GM23338 (cell line): ENCODE measurements at regions not wholly inside any gene's neighbourhood (a gene's known extent, or its start where the extent isn't known, plus 50 kb on each side); places are given as distances from the start of the nearest gene placed in this dataset.

Experiments
- ATAC-seq: fragments of 200-7000 bp; cut with Tn5 transposase; 3 replicates; pipeline ENCODE4 v1.9.1; 2020
- DNase-seq: peaks from one replicate; pipeline ENCODE4 v3.0.0-alpha.2; 2015; ENCODE audit warnings: low spot score
- H2AFZ ChIP-seq: fragments of 200-600 bp; sonication (generic); 2 replicates; pipeline ENCODE4 v1.8.0; 2016; ENCODE audit warnings: antibody characterized with exemption, mild to moderate bottlenecking, moderate library complexity
- H3F3A ChIP-seq: fragments of 200-600 bp; sonication (generic); replicated peaks from 2 replicates; pipeline ENCODE4 v1.8.0; 2017; ENCODE audit warnings: antibody characterized with exemption, mixed run types, low read depth
- H3K27ac ChIP-seq: fragments of 200-600 bp; sonication (generic); 2 replicates; pipeline ENCODE4 v1.6.1; 2016; ENCODE audit warnings: low read depth
- H3K27me3 ChIP-seq: fragments of 200-600 bp; sonication (generic); 2 replicates; pipeline ENCODE4 v1.8.0; 2016; ENCODE audit warnings: mild to moderate bottlenecking, mixed run types, moderate library complexity; ENCODE audit not compliant: insufficient read depth
- H3K36me3 ChIP-seq: fragments of 200-600 bp; sonication (generic); 2 replicates; pipeline ENCODE4 v1.8.0; 2016; ENCODE audit warnings: mild to moderate bottlenecking; ENCODE audit not compliant: insufficient read depth
- H3K4me1 ChIP-seq: fragments of 200-600 bp; sonication (generic); 2 replicates; pipeline ENCODE4 v1.8.0; 2016; ENCODE audit warnings: mild to moderate bottlenecking, moderate library complexity; ENCODE audit not compliant: insufficient read depth
- H3K4me2 ChIP-seq: fragments of 200-600 bp; sonication (generic); 2 replicates; pipeline ENCODE4 v1.7.1; 2017; ENCODE audit warnings: mixed run types
- H3K4me3 ChIP-seq: fragments of 200-600 bp; sonication (generic); 2 replicates; pipeline ENCODE4 v1.6.1; 2016; ENCODE audit warnings: mixed run types
- H3K79me2 ChIP-seq: fragments of 200-600 bp; sonication (generic); replicated peaks from 2 replicates; pipeline ENCODE4 v1.8.0; 2017; ENCODE audit warnings: mild to moderate bottlenecking; ENCODE audit not compliant: insufficient read depth
- H3K9me2 ChIP-seq: fragments of 200-600 bp; sonication (generic); 2 replicates; pipeline ENCODE4 v1.8.0; 2017; ENCODE audit not compliant: insufficient read depth
- H4K20me1 ChIP-seq: fragments of 200-600 bp; sonication (generic); replicated peaks from 2 replicates; pipeline ENCODE4 v1.8.0; 2017; ENCODE audit warnings: mild to moderate bottlenecking; ENCODE audit not compliant: insufficient read depth
- H3K27ac Mint-ChIP-seq: 2 replicates; pipeline ENCODE4 v1.8.0; 2020; ENCODE audit warnings: inconsistent platforms, mild to moderate bottlenecking, moderate library complexity, mixed read lengths
- H3K27me3 Mint-ChIP-seq: 3 replicates; pipeline ENCODE4 v1.8.0; 2022; ENCODE audit warnings: low read depth, mild to moderate bottlenecking, moderate library complexity, mixed read lengths, inconsistent platforms; ENCODE audit not compliant: insufficient read depth, poor library complexity
- H3K36me3 Mint-ChIP-seq: 3 replicates; pipeline ENCODE4 v1.8.0; 2021; ENCODE audit warnings: low read depth, mild to moderate bottlenecking, inconsistent platforms, moderate library complexity, mixed read lengths
- H3K4me1 Mint-ChIP-seq: 3 replicates; pipeline ENCODE4 v1.8.0; 2020; ENCODE audit warnings: mild to moderate bottlenecking, inconsistent platforms, mixed read lengths
- H3K4me3 Mint-ChIP-seq: 3 replicates; pipeline ENCODE4 v1.8.0; 2021; ENCODE audit warnings: moderate library complexity, mild to moderate bottlenecking, inconsistent platforms, mixed read lengths
- H3K9me3 Mint-ChIP-seq: 3 replicates; pipeline ENCODE4 v1.8.0; 2020; ENCODE audit warnings: moderate library complexity, mild to moderate bottlenecking, inconsistent platforms, mixed read lengths
- CREB1 ChIP-seq: fragments of 250-450 bp; sonication (Bioruptor Pico); IDR thresholded peaks from 2 replicates; pipeline ENCODE4 v1.5.0; 2020; ENCODE audit warnings: low read depth, mild to moderate bottlenecking, moderate library complexity
- EZH2 ChIP-seq: fragments of 200-600 bp; sonication (generic); IDR thresholded peaks from one replicate; pipeline ENCODE4 v1.8.0; 2017; ENCODE audit warnings: antibody characterized with exemption, mild to moderate bottlenecking, low read depth; ENCODE audit not compliant: unreplicated experiment
- EZH2phosphoT487 ChIP-seq: fragments of 200-600 bp; sonication (generic); IDR thresholded peaks from one replicate; pipeline ENCODE4 v1.8.1; 2018; ENCODE audit warnings: antibody characterized with exemption; ENCODE audit not compliant: unreplicated experiment
- JUNB ChIP-seq: IDR thresholded peaks from one replicate; pipeline ENCODE4 v1.6.1; 2016; ENCODE audit warnings: antibody characterized with exemption; ENCODE audit not compliant: unreplicated experiment
- NANOG ChIP-seq: IDR thresholded peaks from 2 replicates; pipeline ENCODE4 v1.6.1; 2016; ENCODE audit warnings: antibody characterized with exemption, borderline replicate concordance
- POLR2AphosphoS5 ChIP-seq: IDR thresholded peaks from 2 replicates; pipeline ENCODE4 v1.6.1; 2016; ENCODE audit warnings: antibody characterized with exemption, low read depth
- STAT1 ChIP-seq: IDR thresholded peaks from one replicate; pipeline ENCODE4 v1.6.1; 2016; ENCODE audit warnings: antibody characterized with exemption; ENCODE audit not compliant: unreplicated experiment
- ZNF114 ChIP-seq: fragments of 250-450 bp; sonication (Bioruptor Pico); IDR thresholded peaks from 2 replicates; pipeline ENCODE4 v1.5.0; 2020; ENCODE audit warnings: mild to moderate bottlenecking, moderate library complexity
- ZNF331 ChIP-seq: fragments of 250-450 bp; sonication (Bioruptor Pico); IDR thresholded peaks from 2 replicates; pipeline ENCODE4 v1.5.0; 2020; ENCODE audit warnings: low read depth, mild to moderate bottlenecking, moderate library complexity
- TF ChIP-seq, protein P1 (sequence below), 2 experiments: fragments of 200-600 bp in 1 of 2; sonication (generic) in 1 of 2; conservative IDR thresholded peaks; 2 replicates each; pipeline versions ENCODE4 v1.5.1 to v1.6.1; 2016 to 2017; ENCODE audit warnings: antibody characterized with exemption in 2 of 2, low read depth in 2 of 2, mild to moderate bottlenecking in 2 of 2, moderate library complexity in 1 of 2
- TF ChIP-seq, protein P2 (sequence below): fragments of 250-450 bp; sonication (Bioruptor Pico); IDR thresholded peaks from 2 replicates; pipeline ENCODE4 v1.5.0; 2020; ENCODE audit warnings: mild to moderate bottlenecking, moderate library complexity
- TF ChIP-seq, protein P3 (sequence below): IDR thresholded peaks from one replicate; pipeline ENCODE4 v1.6.1; 2018; ENCODE audit warnings: antibody characterized with exemption; ENCODE audit not compliant: unreplicated experiment
- TF ChIP-seq, protein P4 (sequence below): IDR thresholded peaks from 2 replicates; pipeline ENCODE4 v1.6.1; 2016; ENCODE audit warnings: antibody characterized with exemption

DNA sequence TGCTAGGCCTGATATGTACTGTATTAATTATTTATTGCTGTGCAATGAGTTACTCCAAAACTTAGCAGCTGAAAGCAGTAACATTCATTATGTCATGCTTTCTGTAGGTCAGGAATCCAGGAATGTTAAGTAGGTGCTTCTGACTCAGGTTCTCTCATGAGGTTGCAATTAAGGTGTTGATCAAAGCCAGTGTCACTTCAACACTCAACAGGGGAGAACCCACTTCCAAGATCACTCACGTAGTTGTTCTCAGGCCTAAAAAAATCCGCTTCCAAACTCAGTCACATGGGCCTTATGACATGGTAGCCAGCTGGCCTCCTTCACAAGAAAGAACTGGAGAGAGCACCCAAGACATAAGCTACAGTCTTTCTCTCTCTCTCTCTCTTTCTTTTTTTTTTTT is 211.1 kb upstream of the NBEA start:
- TF ChIP-seq ZNF331 (CRISPR knock-in tag) (no peak), CREB1 (CRISPR knock-in tag) (no peak), EZH2phosphoT487 (no peak), JUNB (no peak), ZNF114 (no peak), STAT1 (no peak), EZH2 (no peak), NANOG (no peak), POLR2AphosphoS5 (no peak)
- TF ChIP-seq, protein P1, sequence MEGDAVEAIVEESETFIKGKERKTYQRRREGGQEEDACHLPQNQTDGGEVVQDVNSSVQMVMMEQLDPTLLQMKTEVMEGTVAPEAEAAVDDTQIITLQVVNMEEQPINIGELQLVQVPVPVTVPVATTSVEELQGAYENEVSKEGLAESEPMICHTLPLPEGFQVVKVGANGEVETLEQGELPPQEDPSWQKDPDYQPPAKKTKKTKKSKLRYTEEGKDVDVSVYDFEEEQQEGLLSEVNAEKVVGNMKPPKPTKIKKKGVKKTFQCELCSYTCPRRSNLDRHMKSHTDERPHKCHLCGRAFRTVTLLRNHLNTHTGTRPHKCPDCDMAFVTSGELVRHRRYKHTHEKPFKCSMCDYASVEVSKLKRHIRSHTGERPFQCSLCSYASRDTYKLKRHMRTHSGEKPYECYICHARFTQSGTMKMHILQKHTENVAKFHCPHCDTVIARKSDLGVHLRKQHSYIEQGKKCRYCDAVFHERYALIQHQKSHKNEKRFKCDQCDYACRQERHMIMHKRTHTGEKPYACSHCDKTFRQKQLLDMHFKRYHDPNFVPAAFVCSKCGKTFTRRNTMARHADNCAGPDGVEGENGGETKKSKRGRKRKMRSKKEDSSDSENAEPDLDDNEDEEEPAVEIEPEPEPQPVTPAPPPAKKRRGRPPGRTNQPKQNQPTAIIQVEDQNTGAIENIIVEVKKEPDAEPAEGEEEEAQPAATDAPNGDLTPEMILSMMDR (conservative IDR thresholded peaks at IDR 0.05; ENCODE audit: low read depth in 2 of 2), result no peak
- TF ChIP-seq, protein P2, sequence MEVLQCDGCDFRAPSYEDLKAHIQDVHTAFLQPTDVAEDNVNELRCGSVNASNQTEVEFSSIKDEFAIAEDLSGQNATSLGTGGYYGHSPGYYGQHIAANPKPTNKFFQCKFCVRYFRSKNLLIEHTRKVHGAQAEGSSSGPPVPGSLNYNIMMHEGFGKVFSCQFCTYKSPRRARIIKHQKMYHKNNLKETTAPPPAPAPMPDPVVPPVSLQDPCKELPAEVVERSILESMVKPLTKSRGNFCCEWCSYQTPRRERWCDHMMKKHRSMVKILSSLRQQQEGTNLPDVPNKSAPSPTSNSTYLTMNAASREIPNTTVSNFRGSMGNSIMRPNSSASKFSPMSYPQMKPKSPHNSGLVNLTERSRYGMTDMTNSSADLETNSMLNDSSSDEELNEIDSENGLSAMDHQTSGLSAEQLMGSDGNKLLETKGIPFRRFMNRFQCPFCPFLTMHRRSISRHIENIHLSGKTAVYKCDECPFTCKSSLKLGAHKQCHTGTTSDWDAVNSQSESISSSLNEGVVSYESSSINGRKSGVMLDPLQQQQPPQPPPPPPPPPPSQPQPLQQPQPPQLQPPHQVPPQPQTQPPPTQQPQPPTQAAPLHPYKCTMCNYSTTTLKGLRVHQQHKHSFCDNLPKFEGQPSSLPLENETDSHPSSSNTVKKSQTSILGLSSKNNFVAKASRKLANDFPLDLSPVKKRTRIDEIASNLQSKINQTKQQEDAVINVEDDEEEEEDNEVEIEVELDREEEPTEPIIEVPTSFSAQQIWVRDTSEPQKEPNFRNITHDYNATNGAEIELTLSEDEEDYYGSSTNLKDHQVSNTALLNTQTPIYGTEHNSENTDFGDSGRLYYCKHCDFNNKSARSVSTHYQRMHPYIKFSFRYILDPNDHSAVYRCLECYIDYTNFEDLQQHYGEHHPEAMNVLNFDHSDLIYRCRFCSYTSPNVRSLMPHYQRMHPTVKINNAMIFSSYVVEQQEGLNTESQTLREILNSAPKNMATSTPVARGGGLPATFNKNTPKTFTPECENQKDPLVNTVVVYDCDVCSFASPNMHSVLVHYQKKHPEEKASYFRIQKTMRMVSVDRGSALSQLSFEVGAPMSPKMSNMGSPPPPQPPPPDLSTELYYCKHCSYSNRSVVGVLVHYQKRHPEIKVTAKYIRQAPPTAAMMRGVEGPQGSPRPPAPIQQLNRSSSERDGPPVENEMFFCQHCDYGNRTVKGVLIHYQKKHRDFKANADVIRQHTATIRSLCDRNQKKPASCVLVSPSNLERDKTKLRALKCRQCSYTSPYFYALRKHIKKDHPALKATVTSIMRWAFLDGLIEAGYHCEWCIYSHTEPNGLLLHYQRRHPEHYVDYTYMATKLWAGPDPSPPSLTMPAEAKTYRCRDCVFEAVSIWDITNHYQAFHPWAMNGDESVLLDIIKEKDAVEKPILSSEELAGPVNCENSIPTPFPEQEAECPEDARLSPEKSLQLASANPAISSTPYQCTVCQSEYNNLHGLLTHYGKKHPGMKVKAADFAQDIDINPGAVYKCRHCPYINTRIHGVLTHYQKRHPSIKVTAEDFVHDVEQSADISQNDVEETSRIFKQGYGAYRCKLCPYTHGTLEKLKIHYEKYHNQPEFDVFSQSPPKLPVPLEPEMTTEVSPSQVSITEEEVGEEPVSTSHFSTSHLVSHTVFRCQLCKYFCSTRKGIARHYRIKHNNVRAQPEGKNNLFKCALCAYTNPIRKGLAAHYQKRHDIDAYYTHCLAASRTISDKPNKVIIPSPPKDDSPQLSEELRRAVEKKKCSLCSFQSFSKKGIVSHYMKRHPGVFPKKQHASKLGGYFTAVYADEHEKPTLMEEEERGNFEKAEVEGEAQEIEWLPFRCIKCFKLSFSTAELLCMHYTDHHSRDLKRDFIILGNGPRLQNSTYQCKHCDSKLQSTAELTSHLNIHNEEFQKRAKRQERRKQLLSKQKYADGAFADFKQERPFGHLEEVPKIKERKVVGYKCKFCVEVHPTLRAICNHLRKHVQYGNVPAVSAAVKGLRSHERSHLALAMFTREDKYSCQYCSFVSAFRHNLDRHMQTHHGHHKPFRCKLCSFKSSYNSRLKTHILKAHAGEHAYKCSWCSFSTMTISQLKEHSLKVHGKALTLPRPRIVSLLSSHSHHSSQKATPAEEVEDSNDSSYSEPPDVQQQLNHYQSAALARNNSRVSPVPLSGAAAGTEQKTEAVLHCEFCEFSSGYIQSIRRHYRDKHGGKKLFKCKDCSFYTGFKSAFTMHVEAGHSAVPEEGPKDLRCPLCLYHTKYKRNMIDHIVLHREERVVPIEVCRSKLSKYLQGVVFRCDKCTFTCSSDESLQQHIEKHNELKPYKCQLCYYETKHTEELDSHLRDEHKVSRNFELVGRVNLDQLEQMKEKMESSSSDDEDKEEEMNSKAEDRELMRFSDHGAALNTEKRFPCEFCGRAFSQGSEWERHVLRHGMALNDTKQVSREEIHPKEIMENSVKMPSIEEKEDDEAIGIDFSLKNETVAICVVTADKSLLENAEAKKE, result no peak
- TF ChIP-seq, protein P3, sequence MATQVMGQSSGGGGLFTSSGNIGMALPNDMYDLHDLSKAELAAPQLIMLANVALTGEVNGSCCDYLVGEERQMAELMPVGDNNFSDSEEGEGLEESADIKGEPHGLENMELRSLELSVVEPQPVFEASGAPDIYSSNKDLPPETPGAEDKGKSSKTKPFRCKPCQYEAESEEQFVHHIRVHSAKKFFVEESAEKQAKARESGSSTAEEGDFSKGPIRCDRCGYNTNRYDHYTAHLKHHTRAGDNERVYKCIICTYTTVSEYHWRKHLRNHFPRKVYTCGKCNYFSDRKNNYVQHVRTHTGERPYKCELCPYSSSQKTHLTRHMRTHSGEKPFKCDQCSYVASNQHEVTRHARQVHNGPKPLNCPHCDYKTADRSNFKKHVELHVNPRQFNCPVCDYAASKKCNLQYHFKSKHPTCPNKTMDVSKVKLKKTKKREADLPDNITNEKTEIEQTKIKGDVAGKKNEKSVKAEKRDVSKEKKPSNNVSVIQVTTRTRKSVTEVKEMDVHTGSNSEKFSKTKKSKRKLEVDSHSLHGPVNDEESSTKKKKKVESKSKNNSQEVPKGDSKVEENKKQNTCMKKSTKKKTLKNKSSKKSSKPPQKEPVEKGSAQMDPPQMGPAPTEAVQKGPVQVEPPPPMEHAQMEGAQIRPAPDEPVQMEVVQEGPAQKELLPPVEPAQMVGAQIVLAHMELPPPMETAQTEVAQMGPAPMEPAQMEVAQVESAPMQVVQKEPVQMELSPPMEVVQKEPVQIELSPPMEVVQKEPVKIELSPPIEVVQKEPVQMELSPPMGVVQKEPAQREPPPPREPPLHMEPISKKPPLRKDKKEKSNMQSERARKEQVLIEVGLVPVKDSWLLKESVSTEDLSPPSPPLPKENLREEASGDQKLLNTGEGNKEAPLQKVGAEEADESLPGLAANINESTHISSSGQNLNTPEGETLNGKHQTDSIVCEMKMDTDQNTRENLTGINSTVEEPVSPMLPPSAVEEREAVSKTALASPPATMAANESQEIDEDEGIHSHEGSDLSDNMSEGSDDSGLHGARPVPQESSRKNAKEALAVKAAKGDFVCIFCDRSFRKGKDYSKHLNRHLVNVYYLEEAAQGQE, result no peak
- TF ChIP-seq, protein P4, sequence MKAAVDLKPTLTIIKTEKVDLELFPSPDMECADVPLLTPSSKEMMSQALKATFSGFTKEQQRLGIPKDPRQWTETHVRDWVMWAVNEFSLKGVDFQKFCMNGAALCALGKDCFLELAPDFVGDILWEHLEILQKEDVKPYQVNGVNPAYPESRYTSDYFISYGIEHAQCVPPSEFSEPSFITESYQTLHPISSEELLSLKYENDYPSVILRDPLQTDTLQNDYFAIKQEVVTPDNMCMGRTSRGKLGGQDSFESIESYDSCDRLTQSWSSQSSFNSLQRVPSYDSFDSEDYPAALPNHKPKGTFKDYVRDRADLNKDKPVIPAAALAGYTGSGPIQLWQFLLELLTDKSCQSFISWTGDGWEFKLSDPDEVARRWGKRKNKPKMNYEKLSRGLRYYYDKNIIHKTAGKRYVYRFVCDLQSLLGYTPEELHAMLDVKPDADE, result no peak
- no peak overlapping the region; the same call in 1 of the 2 replicates for H2AFZ ChIP-seq
- no peaks in the 10 kb centered on the region for H3K36me3 ChIP-seq
- no peak overlapping the region for H3K4me3 ChIP-seq
- H3K27me3 ChIP-seq, result no peaks in the 10 kb centered on the region
- no peaks in the 10 kb centered on the region for H3K79me2 ChIP-seq
- H3K27me3 Mint-ChIP-seq, result peaks cover 4% of the 10 kb centered on the region
- DNase-seq (no peak), ATAC-seq (no peak)
- H3K27ac Mint-ChIP-seq, result no peak overlapping the region
- no peaks in the 10 kb centered on the region for H3K9me3 Mint-ChIP-seq
- H3K9me2 ChIP-seq, result no peaks in the 10 kb centered on the region; the same call in 1 of the 2 replicates
- no peaks in the 10 kb centered on the region for H3K4me1 ChIP-seq
- H3K4me3 Mint-ChIP-seq, result no peak overlapping the region
- H4K20me1 ChIP-seq, result no peaks in the 10 kb centered on the region
- H3K4me2 ChIP-seq, result no peak overlapping the region
- H3K36me3 Mint-ChIP-seq, result no peaks in the 10 kb centered on the region; the same call in 2 of the 3 replicates
- H3K27ac ChIP-seq, result no peak overlapping the region
- H3F3A ChIP-seq, result no peaks in the 10 kb centered on the region
- peaks cover 13% of the 10 kb centered on the region; the same call in 2 of the 3 replicates for H3K4me1 Mint-ChIP-seq
